Activated T-cell treated with anti-CD3 and anti-CD28 coated beads, Interleukin-2, amount 50 U/mL, for 24 hours (primary cell): ENCODE measurements at regions not wholly inside any gene's neighbourhood (a gene's known extent, or its start where the extent isn't known, plus 50 kb on each side); places are given as distances from the start of the nearest gene placed in this dataset.

Source experiments
- DNase-seq: peaks from one replicate; pipeline ENCODE4 v3.0.0-alpha.2; 2020
- H3K27ac Mint-ChIP-seq: 2 replicates; pipeline ENCODE4 v1.8.0; 2020; ENCODE audit warnings: mild to moderate bottlenecking, mixed read lengths
- H3K27me3 Mint-ChIP-seq: 2 replicates; pipeline ENCODE4 v1.8.0; 2020; ENCODE audit warnings: mixed read lengths
- H3K36me3 Mint-ChIP-seq: 2 replicates; pipeline ENCODE4 v1.8.0; 2020; ENCODE audit warnings: low read depth, mixed read lengths
- H3K4me1 Mint-ChIP-seq: 2 replicates; pipeline ENCODE4 v1.8.0; 2020; ENCODE audit warnings: low read depth, mixed read lengths
- H3K4me3 Mint-ChIP-seq: 2 replicates; pipeline ENCODE4 v1.8.0; 2020; ENCODE audit warnings: mild to moderate bottlenecking, moderate library complexity, mixed read lengths
- H3K9me3 Mint-ChIP-seq: 2 replicates; pipeline ENCODE4 v1.8.0; 2020; ENCODE audit warnings: mixed read lengths

- Mint-ChIP-seq H3K27ac (no peak overlapping the region), H3K9me3 (no peaks in the 10 kb centered on the region), H3K27me3 (peaks cover 3% of the 10 kb centered on the region), H3K4me3 (no peak overlapping the region), H3K36me3 (no peaks in the 10 kb centered on the region), H3K4me1 (no peaks in the 10 kb centered on the region)
- no peak for DNase-seq
Measured at GRCh38 chr12:97250483-97250882, 212.1 kb upstream of the RMST start.

DNA sequence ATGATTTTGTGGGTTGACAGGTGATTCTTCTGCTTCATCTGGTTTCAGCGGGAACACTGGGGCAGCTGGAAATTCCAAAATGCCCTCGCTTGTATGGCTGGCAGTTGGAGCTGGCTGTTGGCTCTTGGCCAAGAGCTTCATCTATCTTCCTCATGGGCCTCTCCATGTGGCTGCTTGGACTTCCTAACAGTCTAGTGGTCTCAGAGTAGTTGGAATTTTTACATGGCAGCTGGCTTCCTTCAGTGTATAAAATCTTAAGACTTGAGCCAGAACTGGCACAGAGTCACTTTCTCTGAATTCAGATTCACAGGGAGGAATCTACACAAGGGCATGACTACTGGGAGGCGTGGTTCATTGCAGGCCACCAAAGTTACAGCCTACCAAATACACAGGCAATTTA, 204.9 kb upstream of the RMST start:
- no peak overlapping the region for H3K27ac Mint-ChIP-seq
- DNase-seq, result no peak

DNA sequence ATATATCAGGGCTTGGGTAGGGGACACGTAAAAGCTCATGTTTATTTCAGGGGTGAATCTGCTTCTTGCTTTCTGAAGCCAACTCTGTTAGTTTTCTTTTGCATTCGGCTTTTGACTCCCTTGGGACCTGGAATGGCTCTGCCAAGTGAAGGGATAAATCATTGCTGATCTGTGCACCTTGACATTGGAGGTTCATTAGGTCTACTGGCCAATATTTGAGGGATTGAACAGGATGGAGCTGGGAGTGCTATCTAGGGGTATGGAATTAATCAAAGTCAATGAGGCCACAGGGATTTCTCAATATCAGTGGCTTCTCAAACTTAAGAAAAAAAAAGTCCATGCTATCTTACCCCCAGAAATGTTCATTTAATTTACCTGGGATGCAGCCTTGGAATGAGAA, 203.5 kb upstream of the RMST start:
- Mint-ChIP-seq H3K27me3 (no peaks in the 10 kb centered on the region), H3K4me3 (no peak overlapping the region), H3K9me3 (no peaks in the 10 kb centered on the region), H3K4me1 (no peaks in the 10 kb centered on the region), H3K36me3 (no peaks in the 10 kb centered on the region), H3K27ac (no peak overlapping the region)
- no peak for DNase-seq

More for the DNA sequence above, 204.9 kb upstream of the RMST start:
- H3K36me3 Mint-ChIP-seq, result no peaks in the 10 kb centered on the region
- no peaks in the 10 kb centered on the region for H3K9me3 Mint-ChIP-seq
- H3K4me1 Mint-ChIP-seq, result no peaks in the 10 kb centered on the region
- no peaks in the 10 kb centered on the region for H3K27me3 Mint-ChIP-seq
- H3K4me3 Mint-ChIP-seq, result no peak overlapping the region

DNA sequence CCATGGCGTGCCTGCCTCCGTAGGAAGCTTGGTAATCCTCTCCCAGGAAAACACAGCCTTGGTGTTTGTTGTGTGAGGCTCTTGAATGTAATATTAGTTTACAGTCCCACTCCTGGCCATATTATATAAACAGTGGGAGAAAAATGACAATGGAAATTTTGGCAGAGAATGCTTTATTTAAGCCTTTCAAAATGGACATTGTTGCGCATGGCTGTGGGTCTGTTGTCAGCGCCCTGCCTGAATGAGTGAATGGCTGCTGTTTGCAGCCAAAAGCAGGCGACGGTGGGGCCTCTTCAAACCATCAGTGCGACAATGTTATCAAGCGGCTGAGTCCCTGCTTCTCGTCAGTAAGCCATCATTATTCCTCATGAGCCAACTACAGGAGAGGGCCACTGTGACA, 201.8 kb upstream of the RMST start:
- Mint-ChIP-seq H3K27me3 (no peaks in the 10 kb centered on the region), H3K36me3 (no peaks in the 10 kb centered on the region), H3K27ac (no peak overlapping the region), H3K4me1 (no peaks in the 10 kb centered on the region), H3K4me3 (no peak overlapping the region), H3K9me3 (no peaks in the 10 kb centered on the region)
- no peak for DNase-seq

DNA sequence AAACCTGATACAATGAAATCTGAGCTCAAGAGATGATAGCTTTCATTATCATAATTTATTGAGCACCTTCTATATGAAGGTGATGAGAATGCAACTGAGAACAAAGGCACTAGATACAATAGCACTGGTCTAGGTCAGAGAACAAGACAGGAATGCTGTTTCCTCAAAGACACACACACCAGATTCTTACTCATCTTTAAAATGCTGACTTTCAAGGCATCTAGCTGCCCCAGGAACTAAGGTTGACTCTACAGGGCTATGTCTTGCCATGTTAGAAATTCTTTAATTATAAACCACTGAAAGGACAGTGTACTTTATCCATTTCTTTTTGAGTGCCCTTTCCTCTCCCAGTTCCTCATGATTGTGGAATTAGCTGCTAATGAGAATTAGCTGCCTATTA, 195.4 kb upstream of the RMST start:
- peaks cover 2% of the 10 kb centered on the region for H3K9me3 Mint-ChIP-seq
- no peak overlapping the region for H3K27ac Mint-ChIP-seq
- H3K4me3 Mint-ChIP-seq, result no peak overlapping the region
- peaks cover 8% of the 10 kb centered on the region for H3K27me3 Mint-ChIP-seq
- H3K36me3 Mint-ChIP-seq, result no peaks in the 10 kb centered on the region
- DNase-seq, result no peak
- H3K4me1 Mint-ChIP-seq, result no peaks in the 10 kb centered on the region

GRCh38 chr12:97267594-97268202, 194.9 kb upstream of the RMST start:
- no peak for DNase-seq
- no peak overlapping the region for H3K4me3 Mint-ChIP-seq
- H3K36me3 Mint-ChIP-seq, result no peaks in the 10 kb centered on the region
- no peak overlapping the region for H3K27ac Mint-ChIP-seq
- H3K4me1 Mint-ChIP-seq, result no peaks in the 10 kb centered on the region
- peaks cover 4% of the 10 kb centered on the region for H3K9me3 Mint-ChIP-seq
- peaks cover 8% of the 10 kb centered on the region for H3K27me3 Mint-ChIP-seq

GRCh38 chr12:97272471-97272870, 190.1 kb upstream of the RMST start:
- H3K9me3 Mint-ChIP-seq, result peaks cover 6% of the 10 kb centered on the region
- H3K36me3 Mint-ChIP-seq, result no peaks in the 10 kb centered on the region
- peaks cover 32% of the 10 kb centered on the region for H3K27me3 Mint-ChIP-seq

DNA sequence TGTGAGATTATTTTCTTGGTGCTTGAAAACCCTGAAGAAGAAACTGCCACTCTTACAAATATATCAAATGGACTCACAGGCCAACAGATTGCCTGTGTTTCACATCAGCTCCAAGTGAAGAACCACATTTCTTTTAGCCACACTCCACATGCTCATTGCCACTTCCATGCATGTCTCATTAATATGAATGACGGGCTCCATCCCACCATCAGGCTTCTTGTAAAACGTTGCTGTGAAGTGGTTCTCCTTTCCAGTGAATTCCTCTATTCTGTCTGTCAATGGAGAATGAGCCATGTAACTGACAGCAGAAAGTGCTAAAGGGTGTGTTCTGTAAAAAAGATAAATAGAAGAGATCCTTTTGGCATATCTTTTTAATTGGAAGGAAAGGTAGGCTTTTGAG, 188.2 kb upstream of the RMST start:
- no peaks in the 10 kb centered on the region for H3K36me3 Mint-ChIP-seq
- no peaks in the 10 kb centered on the region for H3K4me1 Mint-ChIP-seq
- no peak for DNase-seq
- no peak overlapping the region for H3K4me3 Mint-ChIP-seq
- H3K27ac Mint-ChIP-seq, result no peak overlapping the region
- H3K27me3 Mint-ChIP-seq, result peaks cover 32% of the 10 kb centered on the region
- H3K9me3 Mint-ChIP-seq, result peaks cover 6% of the 10 kb centered on the region

More at GRCh38 chr12:97272471-97272870, 190.1 kb upstream of the RMST start:
- Mint-ChIP-seq H3K4me3 (no peak overlapping the region), H3K4me1 (no peaks in the 10 kb centered on the region), H3K27ac (no peak overlapping the region)
- no peak for DNase-seq

GRCh38 chr12:97275256-97275655, 187.3 kb upstream of the RMST start:
- Mint-ChIP-seq H3K36me3 (no peaks in the 10 kb centered on the region), H3K9me3 (peaks cover 6% of the 10 kb centered on the region), H3K27ac (no peak overlapping the region), H3K27me3 (peaks cover 32% of the 10 kb centered on the region), H3K4me1 (no peaks in the 10 kb centered on the region), H3K4me3 (no peak overlapping the region)
- DNase-seq, result no peak

DNA sequence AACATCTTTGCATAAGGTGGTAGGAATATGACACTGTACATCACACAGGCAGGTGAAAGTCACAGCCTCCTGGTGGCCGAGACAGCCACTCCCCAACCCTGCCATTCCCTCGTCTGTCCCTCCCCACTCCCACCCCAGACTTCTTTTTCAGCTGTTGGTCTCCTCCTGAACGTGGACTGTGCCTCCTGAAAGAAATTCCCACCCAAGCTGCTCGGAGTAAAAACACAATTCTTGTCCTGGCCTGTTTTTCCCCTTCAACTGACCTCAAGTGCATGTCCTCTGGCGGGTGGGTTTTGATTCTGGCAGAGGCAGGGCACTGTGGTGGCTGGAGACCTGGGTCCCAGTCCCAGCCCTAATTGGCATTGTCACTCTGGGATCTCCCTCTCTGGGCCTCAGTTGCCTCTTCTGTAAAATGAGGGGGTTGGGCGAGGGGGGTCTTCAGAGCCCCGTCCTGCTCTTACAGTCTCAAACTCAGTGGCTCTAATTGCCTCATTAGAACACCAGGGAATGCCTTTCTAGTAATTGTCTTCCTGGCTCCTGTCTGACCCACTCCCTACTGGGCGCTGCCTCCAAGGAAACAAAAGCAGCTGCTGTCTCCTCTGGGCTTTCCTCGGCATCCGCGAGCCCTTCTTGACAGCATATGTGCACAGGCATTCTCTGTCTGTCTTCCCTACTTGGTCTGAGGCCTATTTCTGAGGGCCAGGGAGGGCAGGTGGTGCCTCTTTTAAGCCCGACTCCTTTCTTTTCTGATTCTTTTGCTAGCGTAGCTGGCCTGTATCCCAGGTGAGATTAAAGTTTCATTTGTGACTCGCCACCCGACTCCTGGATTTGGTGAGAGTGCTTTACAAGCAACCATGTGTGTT, 186.6 kb upstream of the RMST start:
- Mint-ChIP-seq H3K9me3 (peaks cover 6% of the 10 kb centered on the region), H3K36me3 (no peaks in the 10 kb centered on the region), H3K27me3 (peaks cover 28% of the 10 kb centered on the region), H3K4me1 (no peaks in the 10 kb centered on the region), H3K27ac (no peak overlapping the region), H3K4me3 (no peak overlapping the region)
- no peak for DNase-seq

DNA sequence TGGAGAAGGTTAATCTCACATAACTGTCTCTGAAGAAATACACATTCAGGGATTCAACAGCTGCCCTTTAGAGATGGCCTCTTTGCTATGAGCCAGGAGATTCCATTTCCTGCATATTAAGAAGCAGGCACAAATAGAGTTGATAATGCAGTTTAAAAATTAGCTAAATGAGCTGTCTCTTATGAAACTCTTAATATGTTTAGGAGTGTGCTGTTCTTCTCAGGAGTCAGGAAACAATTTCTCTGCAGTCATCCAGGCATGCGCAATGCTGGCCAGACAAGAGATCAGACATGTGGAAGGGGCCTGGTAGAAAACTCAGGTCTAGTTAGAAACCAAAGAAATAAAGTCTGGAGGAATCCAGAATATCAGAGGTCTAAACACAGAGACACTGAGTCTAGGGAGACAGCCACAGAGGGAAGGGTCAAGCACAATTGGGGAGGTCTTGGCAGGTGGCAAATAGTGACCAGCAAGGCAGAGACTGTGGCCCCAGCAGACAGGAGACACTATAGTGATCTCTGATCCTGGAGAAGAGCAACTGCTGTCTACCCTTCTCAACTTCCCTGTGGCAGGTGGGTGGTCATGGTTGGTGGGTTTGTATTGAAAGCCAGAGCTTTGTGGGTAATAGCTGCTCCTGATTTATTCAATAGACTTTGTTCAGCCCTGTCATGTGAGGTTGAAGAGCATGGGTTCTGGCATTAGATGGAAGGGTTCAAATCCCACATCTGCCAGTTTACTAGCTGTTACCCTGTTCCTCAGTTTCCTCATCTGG, 185.8 kb upstream of the RMST start:
- no peaks in the 10 kb centered on the region for H3K4me1 Mint-ChIP-seq
- H3K27ac Mint-ChIP-seq, result no peak overlapping the region
- H3K4me3 Mint-ChIP-seq, result no peak overlapping the region

GRCh38 chr12:97283297-97283696, 179.3 kb upstream of the RMST start:
- no peak for DNase-seq
- Mint-ChIP-seq H3K4me1 (no peaks in the 10 kb centered on the region), H3K9me3 (no peaks in the 10 kb centered on the region), H3K27me3 (peaks cover 13% of the 10 kb centered on the region), H3K27ac (no peak overlapping the region), H3K4me3 (no peak overlapping the region), H3K36me3 (no peaks in the 10 kb centered on the region)

More for the DNA sequence above, 185.8 kb upstream of the RMST start:
- peaks cover 5% of the 10 kb centered on the region for H3K9me3 Mint-ChIP-seq
- no peak for DNase-seq
- H3K36me3 Mint-ChIP-seq, result no peaks in the 10 kb centered on the region
- H3K27me3 Mint-ChIP-seq, result peaks cover 26% of the 10 kb centered on the region

DNA sequence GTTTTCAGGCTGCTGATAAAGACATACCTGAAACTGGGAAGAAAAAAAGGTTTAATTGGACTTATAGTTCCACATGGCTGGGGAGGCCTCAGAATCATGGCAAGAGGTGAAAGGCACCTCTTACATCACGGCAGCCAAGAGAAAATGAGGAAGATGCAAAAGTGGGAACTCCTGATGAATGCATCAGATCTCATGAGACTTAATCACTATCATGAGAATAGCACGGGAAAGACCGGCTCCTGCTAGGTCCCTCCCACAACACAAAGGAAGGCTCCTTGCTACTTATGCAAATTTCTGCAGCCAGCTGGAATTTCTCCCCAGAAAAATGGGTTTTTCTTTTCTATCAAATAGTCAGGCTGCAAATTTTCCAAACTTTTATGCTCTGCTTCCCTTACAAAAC, 174.1 kb upstream of the RMST start:
- H3K27me3 Mint-ChIP-seq, result peaks cover 14% of the 10 kb centered on the region
- no peaks in the 10 kb centered on the region for H3K9me3 Mint-ChIP-seq
- no peak overlapping the region for H3K4me3 Mint-ChIP-seq
- no peak overlapping the region for H3K27ac Mint-ChIP-seq
- no peaks in the 10 kb centered on the region for H3K36me3 Mint-ChIP-seq
- DNase-seq, result no peak
- no peaks in the 10 kb centered on the region for H3K4me1 Mint-ChIP-seq

- Mint-ChIP-seq H3K4me1 (no peaks in the 10 kb centered on the region), H3K4me3 (no peak overlapping the region), H3K27ac (no peak overlapping the region), H3K27me3 (peaks cover 19% of the 10 kb centered on the region), H3K9me3 (peaks cover 12% of the 10 kb centered on the region), H3K36me3 (no peaks in the 10 kb centered on the region)
- DNase-seq, result no peak
Measured at GRCh38 chr12:97292588-97292987, 170.0 kb upstream of the RMST start.

DNA sequence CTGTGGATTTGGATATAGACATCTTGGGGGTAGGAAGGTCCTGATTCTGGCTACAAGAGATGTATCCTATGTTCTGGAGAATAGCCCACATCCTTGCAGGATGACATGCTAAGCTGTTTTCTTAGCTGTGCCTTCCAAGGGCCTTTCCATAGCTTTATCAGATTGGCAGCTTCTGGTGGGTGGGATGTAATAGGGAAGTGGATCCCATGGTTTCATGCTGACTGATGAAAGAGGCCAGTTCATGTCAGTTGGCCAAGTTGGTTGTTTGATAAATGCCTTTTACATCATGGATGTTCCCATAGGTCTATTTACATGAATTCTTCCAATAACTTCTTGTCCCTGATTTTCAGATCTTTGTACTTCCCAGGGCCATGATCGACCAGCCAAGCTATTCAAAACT, 169.1 kb upstream of the RMST start:
- DNase-seq, result no peak
- H3K27ac Mint-ChIP-seq, result no peak overlapping the region

More for the DNA sequence above, 169.1 kb upstream of the RMST start:
- Mint-ChIP-seq H3K4me1 (no peaks in the 10 kb centered on the region), H3K4me3 (no peak overlapping the region), H3K27me3 (peaks cover 15% of the 10 kb centered on the region), H3K36me3 (no peaks in the 10 kb centered on the region), H3K9me3 (peaks cover 12% of the 10 kb centered on the region)
